KMS-11 (cell line): ENCODE measurements at regions not wholly inside any gene's neighbourhood (a gene's known extent, or its start where the extent isn't known, plus 50 kb on each side); places are given as distances from the start of the nearest gene placed in this dataset.

Experiments used
- H2AFZ ChIP-seq: fragments of 200-600 bp; sonication (generic); 2 replicates; pipeline ENCODE4 v1.6.1; 2016; ENCODE audit warnings: antibody characterized with exemption, mixed run types, low read depth
- H3K27ac ChIP-seq: fragments of 200-600 bp; sonication (generic); 2 replicates; pipeline ENCODE4 v1.6.1; 2016; ENCODE audit warnings: mild to moderate bottlenecking, mixed run types
- H3K27me3 ChIP-seq: fragments of 200-600 bp; sonication (generic); 2 replicates; pipeline ENCODE4 v1.6.1; 2017; ENCODE audit warnings: mild to moderate bottlenecking, low read depth, mixed run types, moderate library complexity; ENCODE audit not compliant: insufficient read depth
- H3K36me3 ChIP-seq: fragments of 200-600 bp; sonication (generic); 2 replicates; pipeline ENCODE4 v1.6.1; 2017; ENCODE audit warnings: mild to moderate bottlenecking, mixed run types; ENCODE audit not compliant: insufficient read depth
- H3K4me1 ChIP-seq: fragments of 200-600 bp; sonication (generic); 2 replicates; pipeline ENCODE4 v1.6.1; 2016; ENCODE audit warnings: mild to moderate bottlenecking, low read depth, mixed run types; ENCODE audit not compliant: poor library complexity, severe bottlenecking
- H3K4me2 ChIP-seq: fragments of 200-600 bp; sonication (generic); 2 replicates; pipeline ENCODE4 v1.7.0; 2016; ENCODE audit warnings: mild to moderate bottlenecking, mixed run types
- H3K4me3 ChIP-seq: fragments of 200-600 bp; sonication (generic); IDR thresholded peaks from 2 replicates; pipeline ENCODE4 v1.6.1; 2017; ENCODE audit warnings: low read depth, low read length, mixed read lengths; ENCODE audit not compliant: insufficient read depth
- H3K79me2 ChIP-seq: fragments of 200-600 bp; sonication (generic); 2 replicates; pipeline ENCODE4 v1.6.1; 2016; ENCODE audit warnings: low read depth, mixed run types; ENCODE audit not compliant: insufficient read depth
- H3K9ac ChIP-seq: fragments of 200-600 bp; sonication (generic); 2 replicates; pipeline ENCODE4 v1.6.1; 2016; ENCODE audit warnings: mild to moderate bottlenecking, mixed run types
- H4K20me1 ChIP-seq: fragments of 200-600 bp; sonication (generic); 2 replicates; pipeline ENCODE4 v1.6.1; 2016; ENCODE audit warnings: mild to moderate bottlenecking, mixed run types; ENCODE audit not compliant: insufficient read depth
- TF ChIP-seq, protein P1 (sequence below): fragments of 200-600 bp; sonication (generic); conservative IDR thresholded peaks from 2 replicates; pipeline ENCODE4 v1.6.1; 2017; ENCODE audit warnings: low read depth, mild to moderate bottlenecking, antibody characterized with exemption, low read length, moderate library complexity, mixed read lengths

- H3K9ac ChIP-seq = no peak overlapping the region
- no peaks in the 10 kb centered on the region for H3K36me3 ChIP-seq
- no peak overlapping the region for H3K4me3 ChIP-seq
- no peak overlapping the region for H2AFZ ChIP-seq
- no peaks in the 10 kb centered on the region for H3K27me3 ChIP-seq
- H3K4me2 ChIP-seq = no peak overlapping the region
- no peak overlapping the region for H3K27ac ChIP-seq
- no peaks in the 10 kb centered on the region for H3K4me1 ChIP-seq
- no peaks in the 10 kb centered on the region for H3K79me2 ChIP-seq
- no peaks in the 10 kb centered on the region for H4K20me1 ChIP-seq
- TF ChIP-seq, protein P1, sequence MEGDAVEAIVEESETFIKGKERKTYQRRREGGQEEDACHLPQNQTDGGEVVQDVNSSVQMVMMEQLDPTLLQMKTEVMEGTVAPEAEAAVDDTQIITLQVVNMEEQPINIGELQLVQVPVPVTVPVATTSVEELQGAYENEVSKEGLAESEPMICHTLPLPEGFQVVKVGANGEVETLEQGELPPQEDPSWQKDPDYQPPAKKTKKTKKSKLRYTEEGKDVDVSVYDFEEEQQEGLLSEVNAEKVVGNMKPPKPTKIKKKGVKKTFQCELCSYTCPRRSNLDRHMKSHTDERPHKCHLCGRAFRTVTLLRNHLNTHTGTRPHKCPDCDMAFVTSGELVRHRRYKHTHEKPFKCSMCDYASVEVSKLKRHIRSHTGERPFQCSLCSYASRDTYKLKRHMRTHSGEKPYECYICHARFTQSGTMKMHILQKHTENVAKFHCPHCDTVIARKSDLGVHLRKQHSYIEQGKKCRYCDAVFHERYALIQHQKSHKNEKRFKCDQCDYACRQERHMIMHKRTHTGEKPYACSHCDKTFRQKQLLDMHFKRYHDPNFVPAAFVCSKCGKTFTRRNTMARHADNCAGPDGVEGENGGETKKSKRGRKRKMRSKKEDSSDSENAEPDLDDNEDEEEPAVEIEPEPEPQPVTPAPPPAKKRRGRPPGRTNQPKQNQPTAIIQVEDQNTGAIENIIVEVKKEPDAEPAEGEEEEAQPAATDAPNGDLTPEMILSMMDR = no peak
Measured at GRCh38 chr12:92582893-92583292, 119.9 kb upstream of the PLEKHG7 start.

DNA sequence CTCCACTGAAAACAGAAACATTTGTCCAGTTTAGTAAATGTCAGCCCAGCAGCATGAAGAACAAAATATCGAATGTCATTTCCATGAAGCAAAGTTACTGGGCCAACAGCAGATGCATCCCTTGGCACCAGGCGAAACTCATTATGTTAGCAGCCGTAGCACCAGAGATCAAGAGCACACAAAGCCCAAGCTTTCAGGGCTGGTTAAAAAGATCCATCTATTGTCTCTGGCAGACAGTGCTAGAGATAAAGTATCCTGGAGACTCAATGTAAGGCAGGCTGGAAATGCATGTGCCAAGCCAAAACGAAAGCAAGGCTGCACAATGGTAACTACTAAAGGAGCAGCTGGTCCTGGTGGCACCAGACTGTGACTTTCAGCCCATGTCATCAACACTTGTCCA, 120.3 kb upstream of the PLEKHG7 start:
- H3K27ac ChIP-seq = no peak overlapping the region
- H3K4me2 ChIP-seq = no peak overlapping the region
- no peak overlapping the region for H2AFZ ChIP-seq

DNA sequence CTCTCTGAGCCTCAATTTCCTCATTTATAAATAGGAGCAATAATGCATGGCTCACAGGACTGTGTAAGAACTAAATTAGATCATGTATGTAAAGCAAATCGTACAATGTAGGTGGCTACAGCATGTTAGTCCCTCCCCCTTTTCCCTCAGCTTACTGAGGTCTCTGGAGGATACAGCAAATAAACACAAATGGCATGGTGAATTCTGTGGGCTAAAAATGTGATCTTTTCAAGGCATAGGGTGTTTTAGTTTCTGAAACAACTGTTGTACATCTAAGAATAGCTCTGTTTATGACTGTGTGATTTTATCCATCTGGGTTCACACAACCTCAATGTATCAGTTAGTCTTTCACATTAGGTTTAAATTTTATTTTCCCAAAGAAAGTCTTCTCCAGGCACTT, 121.2 kb upstream of the PLEKHG7 start:
- no peak overlapping the region for H3K4me2 ChIP-seq
- no peaks in the 10 kb centered on the region for H4K20me1 ChIP-seq
- no peaks in the 10 kb centered on the region for H3K27me3 ChIP-seq
- no peak overlapping the region for H3K4me3 ChIP-seq
- no peaks in the 10 kb centered on the region for H3K4me1 ChIP-seq
- H3K36me3 ChIP-seq = no peaks in the 10 kb centered on the region
- H3K27ac ChIP-seq = no peak overlapping the region
- TF ChIP-seq, protein P1 = no peak
- H3K9ac ChIP-seq = no peak overlapping the region
- no peaks in the 10 kb centered on the region for H3K79me2 ChIP-seq
- no peak overlapping the region for H2AFZ ChIP-seq

More for the DNA sequence above, 120.3 kb upstream of the PLEKHG7 start:
- Histone ChIP-seq H3K36me3 (no peaks in the 10 kb centered on the region), H3K79me2 (no peaks in the 10 kb centered on the region), H3K9ac (no peak overlapping the region), H3K4me3 (no peak overlapping the region), H3K4me1 (no peaks in the 10 kb centered on the region), H3K27me3 (no peaks in the 10 kb centered on the region), H4K20me1 (no peaks in the 10 kb centered on the region)
- TF ChIP-seq, protein P1 = no peak

DNA sequence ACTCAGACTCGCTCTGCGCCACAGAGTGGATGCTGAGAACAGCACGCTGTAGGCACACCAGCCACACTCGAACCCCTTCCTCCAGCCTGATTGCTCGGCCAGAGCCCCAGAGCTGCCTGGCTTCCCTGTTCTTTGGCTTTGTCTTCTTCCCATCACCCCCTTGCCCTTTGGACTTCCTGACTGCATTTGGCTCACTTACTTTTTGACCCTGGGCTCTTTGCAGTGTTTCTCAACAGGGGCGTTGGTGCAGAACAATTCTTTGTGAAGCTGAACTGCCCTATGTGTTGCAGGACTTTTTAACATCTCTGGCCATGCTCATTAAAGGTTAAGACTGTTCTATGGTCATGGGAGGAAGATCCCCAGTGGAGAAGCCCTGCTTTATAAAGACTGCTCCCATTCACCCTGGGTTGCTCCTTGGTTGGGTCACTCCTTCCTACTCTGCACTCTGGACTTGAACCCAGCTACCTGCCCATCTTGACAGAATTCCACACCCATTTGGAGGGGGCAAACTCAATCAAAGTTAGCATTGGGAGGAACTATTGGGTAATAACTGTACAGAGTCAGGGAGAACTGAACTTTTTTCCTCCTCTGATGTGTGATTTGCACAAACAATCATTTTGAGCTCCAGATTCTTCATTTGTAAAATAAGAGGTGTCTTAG, 127.7 kb upstream of the PLEKHG7 start:
- TF ChIP-seq, protein P1 = no peak
- H3K27ac ChIP-seq = no peak overlapping the region

More for the DNA sequence above, 127.7 kb upstream of the PLEKHG7 start:
- Histone ChIP-seq H3K4me1 (peaks cover 3% of the 10 kb centered on the region), H3K4me2 (no peak overlapping the region), H4K20me1 (no peaks in the 10 kb centered on the region), H2AFZ (no peak overlapping the region), H3K27me3 (no peaks in the 10 kb centered on the region), H3K9ac (no peak overlapping the region), H3K36me3 (no peaks in the 10 kb centered on the region), H3K4me3 (no peak overlapping the region), H3K79me2 (no peaks in the 10 kb centered on the region)
